Inflammatory macrophage treated with lipopolysaccharide for 4 hours (primary cell): ENCODE measurements at regions not wholly inside any gene's neighbourhood (a gene's known extent, or its start where the extent isn't known, plus 50 kb on each side); places are given as distances from the start of the nearest gene placed in this dataset.

ENCODE experiments used
- DNase-seq: peaks from one replicate; pipeline ENCODE4 v3.0.0-alpha.2; 2020

DNA sequence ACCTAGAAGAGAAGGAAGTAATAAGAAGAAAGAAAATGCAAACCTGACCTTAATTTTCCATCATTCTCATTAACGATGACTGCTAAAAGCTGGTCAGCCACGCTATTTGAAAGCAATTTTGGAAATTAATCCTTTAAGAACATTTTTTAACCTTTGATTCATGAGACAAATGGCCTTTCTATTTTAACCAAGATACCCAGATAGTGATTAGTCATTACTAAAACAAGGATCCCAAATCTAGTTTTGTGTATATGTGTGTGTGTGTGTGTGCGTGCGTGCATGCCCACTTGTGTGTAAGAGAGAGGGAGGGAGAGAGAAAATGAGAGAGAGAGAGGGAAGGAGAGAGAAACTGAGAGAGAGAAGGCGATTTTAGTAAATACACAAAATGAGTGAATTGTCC lies 329.5 kb downstream of the DEPDC1B start:
- no peak for DNase-seq

DNA sequence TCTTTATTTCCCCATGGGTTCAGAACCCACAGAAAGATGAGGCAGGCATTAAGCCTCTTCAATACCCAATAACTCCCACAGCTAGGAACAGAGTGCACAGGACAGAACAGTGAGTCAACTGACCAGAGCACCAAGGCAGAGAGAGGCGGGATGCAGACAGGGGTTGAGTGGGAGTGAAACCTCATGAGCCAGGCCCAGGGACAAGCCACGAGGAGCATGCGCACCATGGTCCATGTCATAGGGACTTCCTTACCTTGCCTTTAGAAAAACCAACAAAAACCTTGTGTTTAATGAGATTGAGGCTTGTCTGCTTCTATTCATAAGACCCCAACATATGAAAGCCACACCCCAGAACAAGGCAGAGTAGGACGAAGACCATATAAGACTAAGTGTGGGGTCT lies 330.6 kb downstream of the DEPDC1B start:
- no peak for DNase-seq

DNA sequence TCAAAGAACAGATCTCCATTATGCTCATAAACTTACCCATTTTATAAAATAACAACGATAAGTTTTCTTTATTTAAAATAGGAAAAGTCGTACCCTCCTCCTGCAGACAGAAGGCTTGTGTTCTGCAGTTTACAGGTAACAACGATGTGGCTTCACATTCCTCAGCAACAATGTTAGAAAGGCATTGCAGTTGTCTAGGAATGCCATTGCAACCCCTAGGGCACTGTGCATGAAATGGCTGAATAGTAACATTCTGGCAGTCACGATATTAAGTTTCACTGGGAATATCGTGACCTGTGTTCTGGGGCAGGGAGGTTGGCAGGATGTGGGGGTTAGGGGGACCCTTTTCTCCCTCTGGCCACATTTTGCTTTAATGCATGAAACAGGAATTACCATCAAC lies 331.9 kb downstream of the DEPDC1B start:
- no peak for DNase-seq

DNA sequence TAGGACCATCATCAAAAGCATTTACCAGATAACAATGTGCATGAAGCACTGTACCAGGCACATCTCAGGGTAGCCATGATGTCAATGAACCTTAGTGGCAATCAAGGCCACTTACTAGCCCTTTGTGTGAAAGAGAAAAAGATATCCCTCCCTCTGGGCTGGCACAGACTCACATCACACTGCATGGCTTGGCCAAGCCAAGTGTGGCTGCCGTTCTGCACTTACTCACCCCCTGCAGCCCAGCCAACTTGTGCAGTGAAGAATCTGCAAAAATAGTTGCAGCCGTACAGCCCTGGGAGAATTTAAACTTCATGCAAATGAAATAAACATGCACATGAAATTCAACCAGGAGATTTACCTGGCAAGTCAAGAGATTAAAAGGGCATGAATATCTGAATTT lies 333.5 kb downstream of the DEPDC1B start:
- DNase-seq, result no peak

DNA sequence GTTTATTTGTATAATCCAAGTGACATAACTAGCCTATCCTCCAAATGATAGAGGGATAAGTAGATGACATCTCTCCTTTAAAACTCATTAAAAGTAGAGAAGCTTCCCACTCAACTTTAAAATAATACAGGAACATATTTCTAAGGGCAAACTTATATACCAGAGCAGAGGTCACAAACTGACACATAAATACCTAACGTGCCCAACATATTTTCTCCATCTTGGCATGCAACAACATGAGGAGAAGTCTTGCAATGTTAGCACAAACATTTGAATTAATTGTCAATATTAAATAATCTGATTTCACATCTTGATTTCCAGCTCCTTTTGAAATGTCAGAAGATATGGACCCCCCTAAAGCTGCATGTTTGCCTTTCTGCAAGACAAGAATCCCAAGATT lies 335.0 kb downstream of the DEPDC1B start:
- DNase-seq, result no peak

DNA sequence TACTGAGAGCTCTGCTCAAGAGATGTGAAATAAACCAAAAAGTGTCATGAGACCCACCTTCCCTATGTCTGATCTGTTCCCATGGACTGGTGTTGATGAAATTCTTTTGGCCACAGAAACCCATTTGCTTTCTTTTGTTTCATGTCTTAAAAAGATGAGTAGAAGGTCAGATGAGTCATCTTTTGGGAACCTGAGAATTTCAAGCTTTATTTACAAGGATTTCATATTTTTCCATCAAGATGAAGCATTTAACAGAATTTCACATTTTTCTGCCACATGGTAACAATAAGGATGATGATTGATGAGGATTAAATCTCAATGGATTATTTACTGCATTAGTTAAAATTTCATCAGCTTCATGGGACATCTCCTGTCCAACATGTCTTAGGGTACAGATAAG lies 337.8 kb downstream of the DEPDC1B start:
- DNase-seq, result no peak

DNA sequence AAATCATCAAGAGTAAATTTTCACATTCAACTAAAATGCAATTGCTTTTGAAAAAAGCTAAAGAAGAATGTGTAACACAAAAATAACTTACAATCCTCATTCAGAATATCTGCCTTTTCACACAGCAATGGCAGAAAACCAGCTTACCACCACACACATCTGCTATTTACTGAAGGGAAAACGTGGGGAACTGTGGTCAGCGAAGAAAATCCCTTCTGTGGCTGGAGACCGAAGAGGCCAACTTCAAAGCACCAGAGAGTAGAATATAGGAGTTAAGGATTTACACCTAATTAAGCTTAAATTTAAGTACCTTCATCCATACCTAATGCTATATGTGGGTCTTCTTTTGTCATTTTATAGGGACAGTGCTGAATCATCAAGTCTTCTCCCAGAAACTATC lies 339.6 kb downstream of the DEPDC1B start:
- DNase-seq, result no peak

DNA sequence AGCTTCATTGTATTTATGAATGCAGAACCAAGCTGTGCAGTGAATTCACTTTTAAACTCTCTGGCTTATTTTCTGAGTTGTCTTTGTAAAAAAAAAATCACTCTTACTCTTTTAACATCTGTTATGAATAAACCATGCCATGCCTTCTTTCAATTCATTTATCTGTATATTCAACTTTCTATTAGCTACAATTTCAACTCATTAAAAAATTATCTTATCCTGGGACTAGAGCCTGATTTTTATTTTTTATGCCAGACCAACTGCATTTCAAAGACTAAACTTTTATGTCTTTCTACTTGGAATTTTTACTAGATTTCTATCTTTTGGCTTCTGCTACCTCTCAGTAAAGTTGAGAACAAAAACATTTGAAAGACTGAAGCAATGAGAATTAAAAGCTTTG lies 342.7 kb downstream of the DEPDC1B start:
- no peak for DNase-seq

DNA sequence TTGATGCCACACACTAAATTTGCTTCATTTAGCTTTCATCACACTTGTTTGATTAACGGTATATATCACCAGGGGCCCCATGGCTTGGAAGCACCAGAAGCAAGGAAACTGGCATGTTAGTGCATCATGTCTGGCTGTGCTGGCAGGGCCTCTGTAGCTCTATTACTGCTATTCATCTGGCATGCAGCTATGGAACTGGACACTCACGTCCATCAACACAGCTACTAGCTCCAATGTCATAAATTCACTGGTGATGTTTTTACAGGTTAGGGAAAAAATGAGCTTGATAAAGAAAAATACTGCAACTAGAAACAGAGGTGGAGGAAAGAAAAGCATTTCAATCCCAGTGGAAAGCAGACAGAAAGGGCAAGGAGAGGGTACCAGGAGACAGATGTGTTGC lies 343.2 kb downstream of the DEPDC1B start:
- DNase-seq, result no peak

DNA sequence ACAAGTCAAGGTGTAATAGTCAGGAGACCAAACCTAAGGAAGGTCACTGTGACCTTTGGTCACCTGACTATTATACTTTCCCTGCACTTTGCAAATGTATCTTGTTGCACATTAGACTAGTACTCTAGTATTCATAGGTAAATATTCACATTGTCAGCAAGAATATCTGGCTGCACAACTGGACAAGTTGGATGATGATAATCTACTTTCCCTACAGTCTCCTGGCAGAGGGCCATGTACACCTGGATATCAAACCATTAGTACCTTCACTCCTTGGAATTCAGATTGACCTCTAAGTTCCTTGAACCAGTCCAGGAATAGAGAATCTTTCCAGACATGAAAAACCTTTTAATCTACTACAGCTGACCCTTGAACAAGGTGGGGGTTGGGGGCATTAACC lies 344.8 kb downstream of the DEPDC1B start:
- no peak for DNase-seq

DNA sequence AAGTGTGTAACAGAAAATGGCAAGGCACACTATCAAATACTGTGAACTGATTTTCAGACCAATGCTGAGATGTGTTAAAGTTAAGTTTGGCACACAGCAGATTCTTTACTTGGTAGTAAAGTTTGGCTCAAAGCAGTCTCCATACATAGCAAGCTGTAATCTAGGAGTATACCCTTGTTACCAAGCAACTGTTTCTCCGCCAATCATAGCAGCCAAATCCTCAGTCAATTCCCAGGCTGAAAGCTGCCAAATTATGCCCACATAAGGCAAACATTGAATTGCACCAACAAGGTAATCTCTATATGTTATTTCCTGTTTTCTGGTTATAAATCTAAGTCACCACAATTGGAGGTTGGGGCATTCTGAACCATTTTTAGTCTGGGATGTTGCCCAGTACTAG lies 345.7 kb downstream of the DEPDC1B start:
- DNase-seq, result no peak

DNA sequence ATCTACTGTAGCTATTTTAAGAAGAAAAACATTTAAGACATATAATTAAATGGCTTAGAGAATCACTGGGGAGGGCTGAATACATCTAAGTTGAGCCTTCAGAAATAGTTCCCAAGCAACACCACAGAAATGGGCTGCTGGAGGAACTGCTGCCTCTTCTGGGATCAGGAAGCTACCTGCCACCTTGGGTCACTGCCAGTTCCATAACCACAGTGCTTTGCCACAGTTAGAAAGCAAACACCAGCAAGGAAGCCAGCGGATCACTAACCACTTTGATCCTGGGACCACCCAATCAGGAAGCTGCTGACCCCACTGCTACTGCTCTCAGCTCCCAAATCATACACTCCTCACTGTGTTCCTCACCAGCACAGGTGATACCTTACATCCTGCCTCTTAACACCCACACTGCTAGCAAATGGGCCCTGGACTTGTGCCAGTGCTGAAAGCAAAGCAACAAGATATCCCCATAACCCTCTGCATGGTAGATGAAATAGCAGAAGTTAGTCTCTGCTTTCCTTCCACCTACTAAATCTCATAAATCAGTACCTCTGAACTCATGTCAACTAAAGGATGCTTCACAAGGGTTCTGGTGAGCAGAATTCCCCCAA lies 346.9 kb downstream of the DEPDC1B start:
- DNase-seq, result no peak

DNA sequence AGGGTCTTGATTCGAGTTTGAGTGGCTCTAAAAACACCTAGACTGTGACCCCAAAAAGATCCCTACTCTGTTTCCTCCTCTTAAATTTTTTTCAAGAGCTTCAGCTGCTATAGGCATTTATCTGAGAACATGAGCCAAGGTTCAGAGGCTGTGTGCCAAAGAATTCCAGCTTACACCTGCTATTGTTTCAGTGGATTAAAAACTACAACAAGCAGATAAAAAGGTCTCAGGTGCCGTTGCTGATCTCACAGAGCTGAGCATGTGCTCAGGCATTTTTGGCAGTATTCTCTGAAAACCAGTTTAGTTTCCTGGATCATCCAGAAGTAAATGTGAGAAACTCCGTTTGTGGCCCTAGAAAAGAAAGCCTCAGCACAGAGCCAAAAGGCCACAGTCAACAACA lies 349.2 kb downstream of the DEPDC1B start:
- no peak for DNase-seq

DNA sequence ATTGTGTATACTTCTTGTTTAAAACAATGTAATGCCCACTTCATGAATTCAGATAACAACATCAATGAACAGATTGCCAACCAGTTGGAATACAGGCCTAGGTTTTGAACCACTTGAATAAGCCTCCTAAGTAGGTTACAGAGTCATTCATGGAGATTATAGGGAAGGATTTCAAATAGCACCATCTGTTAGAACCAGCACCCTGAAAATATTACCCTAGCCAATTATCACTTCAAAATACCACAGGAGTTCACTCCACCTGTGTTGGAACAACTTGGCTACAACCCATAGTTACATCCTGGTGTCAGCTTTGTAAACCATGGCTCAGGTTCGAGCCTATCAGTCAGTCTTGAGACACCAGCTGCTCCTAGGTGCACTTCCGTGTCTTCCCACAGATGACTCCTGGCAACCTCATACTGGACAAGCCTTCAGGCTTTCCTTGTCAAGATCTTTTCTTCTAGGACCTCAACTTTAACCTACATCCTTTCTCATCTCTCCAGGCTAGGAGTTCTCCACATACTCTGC lies 350.0 kb downstream of the DEPDC1B start:
- no peak for DNase-seq

DNA sequence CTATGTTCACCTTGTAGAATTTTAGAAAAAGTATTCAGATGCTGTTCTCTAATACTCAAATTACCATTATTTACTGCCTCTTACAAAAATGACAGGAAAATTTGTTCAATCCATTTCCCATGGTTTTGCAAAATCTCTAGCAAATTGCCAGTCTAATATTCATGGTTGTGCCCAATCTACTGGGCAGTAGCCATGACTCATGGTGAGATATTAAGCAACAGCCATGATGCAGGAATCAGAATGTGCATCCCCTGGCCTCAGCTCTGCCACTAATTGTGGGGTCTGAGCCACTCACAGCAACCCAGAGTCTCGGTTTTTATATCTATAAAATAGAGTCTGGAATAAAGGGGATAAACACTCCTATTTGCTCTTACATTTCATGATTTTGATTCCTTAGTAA lies 353.6 kb downstream of the DEPDC1B start:
- peak; percentile 7 for DNase-seq

DNA sequence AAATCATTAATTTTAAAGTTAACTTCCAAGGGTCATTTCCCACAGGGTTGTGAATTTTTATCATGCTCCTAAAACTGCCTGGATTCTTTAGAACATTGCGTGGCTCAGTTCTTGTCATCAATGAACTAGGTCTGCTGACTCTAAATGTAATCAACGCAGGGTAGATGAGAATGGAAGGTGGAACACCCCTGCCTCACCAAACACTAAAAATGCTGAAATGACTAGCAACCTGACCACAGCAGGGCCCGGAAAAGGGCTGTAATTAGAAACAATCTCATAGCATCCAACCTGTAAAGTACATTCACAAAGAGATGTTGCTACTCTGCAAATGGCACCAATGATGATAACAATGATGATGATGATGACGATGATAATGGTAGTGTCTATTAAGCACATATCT lies 356.9 kb downstream of the DEPDC1B start:
- DNase-seq, result no peak

DNA sequence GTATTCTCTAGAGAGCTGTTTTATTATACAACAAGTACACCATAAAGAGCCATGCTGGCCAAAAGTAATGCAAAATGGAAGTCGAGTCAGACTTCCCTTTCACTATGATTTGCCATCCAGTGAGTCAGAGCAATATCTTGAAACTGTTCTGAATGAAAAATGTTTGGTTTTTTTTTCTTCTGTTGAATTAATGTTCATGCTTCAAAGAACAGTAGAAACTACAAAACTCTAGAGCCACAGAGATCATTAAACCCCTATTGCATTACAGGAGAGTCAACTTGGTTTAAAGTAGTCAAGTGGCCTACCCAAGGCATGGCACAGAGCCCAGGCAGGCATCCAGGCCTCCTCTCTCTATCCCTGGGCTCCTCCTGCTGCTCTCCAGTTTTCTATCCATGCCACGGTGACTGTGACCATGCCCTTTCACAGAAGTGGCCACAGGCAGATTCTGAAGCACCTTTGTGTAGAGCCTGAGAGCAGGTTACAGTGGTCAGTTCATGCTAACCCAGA lies 358.9 kb downstream of the DEPDC1B start:
- DNase-seq, result no peak

DNA sequence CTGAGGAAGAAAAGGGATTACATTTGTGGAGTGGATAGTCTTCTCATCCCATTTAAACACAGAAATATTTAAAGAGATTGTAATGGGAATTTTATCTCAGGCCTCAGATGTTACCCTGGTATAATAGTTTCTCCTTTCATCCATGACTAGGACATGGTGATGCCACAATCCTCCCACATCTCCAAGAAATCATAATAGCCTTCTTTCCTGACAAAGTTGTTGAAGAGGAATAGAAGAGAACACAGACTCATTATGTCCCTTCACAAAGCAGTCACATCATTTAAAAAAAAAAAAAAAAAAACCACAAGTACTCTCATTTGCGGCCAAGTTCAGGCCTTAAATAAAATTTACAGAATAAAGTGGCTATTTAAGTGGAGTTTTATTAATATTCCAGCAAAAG lies 359.6 kb downstream of the DEPDC1B start:
- no peak for DNase-seq

DNA sequence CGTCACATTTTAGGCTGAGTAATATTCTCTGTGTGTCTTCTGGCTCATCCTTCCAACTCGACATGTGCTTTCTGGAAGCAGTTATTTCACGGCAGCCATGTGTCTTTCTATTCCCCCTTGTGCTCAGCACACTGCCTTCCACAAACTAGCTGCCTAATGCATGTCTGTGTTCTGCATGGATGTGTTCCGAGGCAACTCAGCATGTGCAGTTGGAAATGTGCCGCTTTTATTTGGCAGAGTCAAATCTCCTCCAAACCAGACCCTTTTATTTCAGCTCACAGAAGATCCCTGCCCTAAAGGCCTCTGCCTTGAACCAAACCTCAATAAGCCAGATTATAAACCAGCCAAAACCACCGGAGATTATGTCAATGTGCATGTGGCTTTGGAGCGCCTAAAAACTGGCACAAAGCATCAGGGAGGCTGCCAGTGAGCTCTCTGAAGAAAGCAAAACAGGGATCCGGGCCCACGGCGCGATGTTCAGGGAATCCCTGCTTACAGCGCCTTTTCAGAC lies 360.2 kb downstream of the DEPDC1B start:
- no peak for DNase-seq

DNA sequence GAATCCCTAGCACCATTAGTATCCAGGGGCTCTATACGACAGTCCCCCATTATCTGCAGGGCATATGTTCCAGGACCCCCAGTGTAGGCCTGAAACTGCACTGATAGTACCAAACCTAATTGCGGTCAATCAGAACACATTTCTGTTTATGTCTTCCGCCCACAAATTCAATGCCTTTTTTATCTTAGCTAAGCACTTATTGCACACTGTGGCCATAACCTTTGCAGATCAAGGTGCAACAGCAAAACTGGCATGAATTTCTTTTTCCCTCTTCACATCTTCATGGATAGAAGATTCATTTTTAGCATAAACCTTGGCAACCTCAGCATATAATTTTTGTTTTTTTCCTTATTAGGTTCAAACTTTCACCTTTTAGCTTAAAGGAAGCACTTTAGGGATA lies 361.1 kb downstream of the DEPDC1B start:
- no peak for DNase-seq

DNA sequence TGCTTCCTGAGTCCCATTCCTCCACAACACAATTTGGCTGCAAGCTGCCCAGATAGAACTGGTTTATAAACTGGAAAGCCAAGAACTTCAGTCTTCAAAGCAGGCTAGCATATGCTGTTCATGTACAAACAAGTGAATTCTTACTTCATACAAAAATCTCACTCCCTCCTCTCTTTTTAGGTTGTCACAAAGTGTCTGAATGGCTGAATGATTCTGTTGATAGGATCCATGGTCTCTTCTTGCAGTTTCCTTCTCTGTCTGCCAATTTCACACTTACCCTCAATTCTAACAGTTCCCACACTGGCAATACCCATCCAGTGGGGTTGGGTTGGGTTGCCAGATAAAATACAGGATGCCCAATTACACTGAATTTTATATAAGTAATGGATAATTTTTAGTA lies 363.5 kb downstream of the DEPDC1B start:
- DNase-seq, result no peak

DNA sequence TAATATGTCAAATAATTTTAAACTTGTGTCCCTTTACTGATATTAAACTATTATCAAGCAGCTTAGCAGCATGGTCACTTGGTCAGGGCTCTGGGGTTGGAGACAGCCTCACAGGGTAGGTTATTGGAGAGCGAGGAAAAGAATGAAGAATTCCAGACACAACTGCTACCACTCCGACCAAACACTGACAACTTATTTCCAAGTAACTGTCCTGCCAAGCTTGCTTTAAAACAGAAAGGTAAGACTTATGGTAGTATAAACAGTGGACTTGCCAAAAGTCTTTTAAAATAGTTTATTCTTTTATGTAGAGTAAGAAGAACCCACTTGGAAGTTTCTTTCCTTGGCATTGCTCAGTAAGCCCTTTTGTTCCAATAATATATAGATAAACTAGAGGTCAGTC lies 364.1 kb downstream of the DEPDC1B start:
- no peak for DNase-seq

DNA sequence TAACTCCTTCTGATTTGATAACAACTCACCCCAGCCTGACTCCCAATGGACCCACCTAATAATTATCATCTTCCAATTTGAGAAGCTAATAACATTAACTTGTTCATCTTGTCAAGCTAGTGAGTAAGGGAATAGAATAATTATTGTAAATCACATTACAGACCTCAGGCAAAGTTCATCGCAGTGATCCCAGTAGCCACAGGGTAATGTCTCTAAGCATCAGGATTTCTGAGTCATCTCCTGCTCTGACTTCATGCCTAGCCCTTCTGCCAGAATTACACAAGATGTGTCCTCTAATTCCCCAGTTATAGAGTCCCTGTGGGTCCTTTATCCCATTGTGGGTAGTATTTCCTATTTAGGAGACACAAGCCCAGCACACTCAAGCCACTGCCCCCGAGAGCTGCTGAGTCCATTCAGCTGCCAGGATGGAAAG lies 365.7 kb downstream of the DEPDC1B start:
- peak; percentile 53 for DNase-seq

DNA sequence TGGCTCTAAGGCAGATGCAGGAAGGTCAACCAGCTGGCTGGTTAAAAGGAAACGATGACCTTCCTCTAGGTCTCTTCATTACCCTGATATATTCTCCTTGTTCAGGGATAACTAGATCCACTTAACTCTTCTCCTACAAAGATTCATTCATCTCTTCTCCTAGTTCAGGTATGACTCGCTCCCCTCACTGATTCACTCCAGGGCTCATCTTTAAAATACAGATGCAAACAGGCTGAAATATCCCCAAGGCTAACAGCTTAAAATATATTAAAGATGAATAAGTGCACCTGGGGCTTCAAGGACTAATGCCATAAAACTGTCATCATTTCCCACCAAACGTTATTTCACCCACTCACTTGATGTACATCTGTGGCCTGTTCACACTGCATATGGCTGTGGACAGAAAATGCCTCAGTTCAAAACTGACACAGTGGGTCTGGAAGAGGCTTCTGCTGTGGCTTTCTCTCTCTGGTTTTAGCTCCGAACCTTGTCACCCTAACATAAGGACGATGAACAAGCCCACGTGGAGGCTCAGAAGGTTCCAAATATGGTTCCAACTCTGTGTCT lies 366.9 kb downstream of the DEPDC1B start:
- no peak for DNase-seq
